ENCODE measurements at regions not wholly inside any gene's neighbourhood (a gene's known extent, or its start where the extent isn't known, plus 50 kb on each side); places are given as distances from the start of the nearest gene placed in this dataset.

DNA sequence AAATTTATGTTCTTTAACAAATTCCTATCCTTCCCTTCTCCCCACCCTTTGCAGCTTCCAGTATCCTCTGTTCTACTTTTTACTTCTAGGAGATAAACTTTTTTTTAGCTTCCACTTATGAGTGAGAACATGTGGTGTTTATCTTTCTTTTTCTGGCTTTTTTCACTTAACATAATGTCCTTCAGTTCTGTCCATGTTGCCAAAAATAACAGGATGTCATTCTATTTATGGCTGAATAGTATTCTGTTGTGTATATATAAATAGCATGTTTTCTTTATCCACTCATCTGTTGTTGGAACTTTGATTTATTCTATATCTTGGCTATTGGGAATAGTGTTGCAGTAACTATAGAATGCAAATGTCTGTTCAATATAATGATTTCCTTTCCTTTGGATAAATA, 1191.2 kb downstream of the CNTNAP5 start:
- dilution Hi-C loops (cut with HindIII; ENCODE audit: low sequenced_read_pairs, unreplicated experiment): no loop called here
- Histone ChIP-seq H2BK15ac (ENCODE audit: low read depth, low read length) (no peak overlapping the region), H2AK5ac (ENCODE audit: low read depth, low read length) (no peak overlapping the region), H2AFZ (replicated peaks; ENCODE audit: low read length, poor library complexity) (no peak overlapping the region), H3K14ac (replicated peaks; ENCODE audit: low read depth, low read length) (no peak overlapping the region), H3K4me2 (ENCODE audit: low read depth, low read length) (no peak overlapping the region), H2AK9ac (replicated peaks; ENCODE audit: low read depth, low read length, poor library complexity) (no peak overlapping the region), H3K79me1 (ENCODE audit: low read depth in 1 of 2, low read length in 2 of 2) (no peaks in the 10 kb centered on the region), H3K27ac (ENCODE audit: insufficient read depth, low read length) (no peak overlapping the region), H3K27me3 (ENCODE audit: control insufficient read depth, insufficient read depth, low read length) (no peaks in the 10 kb centered on the region), H2BK5ac (ENCODE audit: low read depth, low read length, poor library complexity, severe bottlenecking) (no peak overlapping the region), H2BK20ac (ENCODE audit: low read depth, low read length) (no peak overlapping the region), H4K8ac (ENCODE audit: low read depth in 2 of 2, low read length in 2 of 2) (no peak overlapping the region), H2BK120ac (ENCODE audit: low read depth, low read length) (no peak overlapping the region), H3K18ac (ENCODE audit: low read depth, low read length) (no peak overlapping the region), H3K36me3 (ENCODE audit: control insufficient read depth, insufficient read depth, low read length) (no peaks in the 10 kb centered on the region), H3K4me1 (ENCODE audit: control insufficient read depth, insufficient read depth, low read length) (no peaks in the 10 kb centered on the region), H3K23ac (ENCODE audit: low read depth, low read length) (no peak overlapping the region), H3K9me1 (ENCODE audit: insufficient read depth, low read length) (no peaks in the 10 kb centered on the region), H3K9ac (ENCODE audit: low read depth, low read length) (no peak overlapping the region), H3K4me3 (ENCODE audit: insufficient read depth, low read depth, low read length) (no peak overlapping the region), H4K5ac (ENCODE audit: low read depth, low read length) (no peak overlapping the region), H4K20me1 (ENCODE audit: insufficient read depth, low read length) (no peaks in the 10 kb centered on the region), H3K9me3 (ENCODE audit: control insufficient read depth, insufficient read depth, low read length) (peaks cover 4% of the 10 kb centered on the region; the same call in 1 of the 2 replicates), H3K4ac (ENCODE audit: low read depth, low read length) (no peak overlapping the region), H3K56ac (ENCODE audit: extremely low read depth, insufficient read depth, low read length) (no peak overlapping the region), H4K91ac (ENCODE audit: insufficient read depth, low read depth, low read length) (no peak overlapping the region)
- ATAC-seq (ENCODE audit: low read depth) (no peak), DNase-seq (no peak)
- TF ChIP-seq MXI1 (IDR thresholded peaks at IDR 0.05; ENCODE audit: borderline replicate concordance, low read depth, low read length) (no peak), RCOR1 (IDR thresholded peaks at IDR 0.05; ENCODE audit: insufficient replicate concordance, low read length) (no peak), RAD21 (IDR thresholded peaks at IDR 0.05; ENCODE audit: low read length) (no peak)
- TF ChIP-seq, protein P1, sequence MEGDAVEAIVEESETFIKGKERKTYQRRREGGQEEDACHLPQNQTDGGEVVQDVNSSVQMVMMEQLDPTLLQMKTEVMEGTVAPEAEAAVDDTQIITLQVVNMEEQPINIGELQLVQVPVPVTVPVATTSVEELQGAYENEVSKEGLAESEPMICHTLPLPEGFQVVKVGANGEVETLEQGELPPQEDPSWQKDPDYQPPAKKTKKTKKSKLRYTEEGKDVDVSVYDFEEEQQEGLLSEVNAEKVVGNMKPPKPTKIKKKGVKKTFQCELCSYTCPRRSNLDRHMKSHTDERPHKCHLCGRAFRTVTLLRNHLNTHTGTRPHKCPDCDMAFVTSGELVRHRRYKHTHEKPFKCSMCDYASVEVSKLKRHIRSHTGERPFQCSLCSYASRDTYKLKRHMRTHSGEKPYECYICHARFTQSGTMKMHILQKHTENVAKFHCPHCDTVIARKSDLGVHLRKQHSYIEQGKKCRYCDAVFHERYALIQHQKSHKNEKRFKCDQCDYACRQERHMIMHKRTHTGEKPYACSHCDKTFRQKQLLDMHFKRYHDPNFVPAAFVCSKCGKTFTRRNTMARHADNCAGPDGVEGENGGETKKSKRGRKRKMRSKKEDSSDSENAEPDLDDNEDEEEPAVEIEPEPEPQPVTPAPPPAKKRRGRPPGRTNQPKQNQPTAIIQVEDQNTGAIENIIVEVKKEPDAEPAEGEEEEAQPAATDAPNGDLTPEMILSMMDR (conservative IDR thresholded peaks at IDR 0.05; ENCODE audit: low read depth, low read length): no peak
- TF ChIP-seq, protein P2, sequence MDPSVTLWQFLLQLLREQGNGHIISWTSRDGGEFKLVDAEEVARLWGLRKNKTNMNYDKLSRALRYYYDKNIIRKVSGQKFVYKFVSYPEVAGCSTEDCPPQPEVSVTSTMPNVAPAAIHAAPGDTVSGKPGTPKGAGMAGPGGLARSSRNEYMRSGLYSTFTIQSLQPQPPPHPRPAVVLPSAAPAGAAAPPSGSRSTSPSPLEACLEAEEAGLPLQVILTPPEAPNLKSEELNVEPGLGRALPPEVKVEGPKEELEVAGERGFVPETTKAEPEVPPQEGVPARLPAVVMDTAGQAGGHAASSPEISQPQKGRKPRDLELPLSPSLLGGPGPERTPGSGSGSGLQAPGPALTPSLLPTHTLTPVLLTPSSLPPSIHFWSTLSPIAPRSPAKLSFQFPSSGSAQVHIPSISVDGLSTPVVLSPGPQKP (IDR thresholded peaks at IDR 0.05; ENCODE audit: borderline replicate concordance, low read depth, low read length): no peak
- intact Hi-C loops (cut with micrococcal nuclease): no loop called here
- ChIA-PET POLR2A (ENCODE audit: unreplicated experiment) (no interaction called here), CTCF (no interaction called here)
- BruUV-seq (replicated peaks): no TSS peak
- in situ Hi-C loops (cut with MboI; ENCODE audit: low sequenced_read_pairs): no loop called here

All from IMR-90 (cell line).